ENCODE measurements at regions not wholly inside any gene's neighbourhood (a gene's known extent, or its start where the extent isn't known, plus 50 kb on each side); places are given as distances from the start of the nearest gene placed in this dataset.
A peak's percentile ranks its signal among the peaks of the same experiment; 100 is the strongest.
"Not testable (repeated sequence)": the region's sequence is repeated elsewhere in the genome, so short reads cannot be mapped to it uniquely, and the experiment has no call there.

DNA sequence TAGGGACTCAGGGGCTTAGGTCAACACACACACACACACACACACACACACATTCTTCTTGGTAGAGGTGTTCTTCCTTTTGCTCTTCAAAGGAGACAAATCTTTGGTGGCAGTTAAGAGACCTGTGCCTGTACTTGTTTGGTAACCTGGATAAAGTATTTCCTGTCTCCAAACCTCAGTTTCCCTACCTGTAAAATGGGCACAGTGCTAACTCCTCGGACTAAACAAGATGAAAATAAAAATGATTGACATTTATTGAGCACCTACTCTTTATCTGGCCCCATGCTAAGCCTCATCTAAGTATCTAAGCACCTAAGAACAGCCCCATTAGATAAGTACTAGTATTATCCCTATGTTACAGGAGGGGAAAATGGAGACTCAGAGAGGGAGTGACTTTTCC lies 220.8 kb upstream of the MYL2 start:
- H3K27ac Mint-ChIP-seq: no peak overlapping the region
- no peak for DNase-seq (ENCODE audit: low spot score)
- H3K4me1 Mint-ChIP-seq (ENCODE audit: low read depth in 2 of 2): no peaks in the 10 kb centered on the region
- no peak overlapping the region for H3K4me3 Mint-ChIP-seq
- no peaks in the 10 kb centered on the region for H3K36me3 Mint-ChIP-seq
- peaks cover 2 to 6% of the 10 kb centered on the region in 2 donors for H3K27me3 Mint-ChIP-seq
- ATAC-seq: no peak
- no peaks in the 10 kb centered on the region for H3K9me3 Mint-ChIP-seq

DNA sequence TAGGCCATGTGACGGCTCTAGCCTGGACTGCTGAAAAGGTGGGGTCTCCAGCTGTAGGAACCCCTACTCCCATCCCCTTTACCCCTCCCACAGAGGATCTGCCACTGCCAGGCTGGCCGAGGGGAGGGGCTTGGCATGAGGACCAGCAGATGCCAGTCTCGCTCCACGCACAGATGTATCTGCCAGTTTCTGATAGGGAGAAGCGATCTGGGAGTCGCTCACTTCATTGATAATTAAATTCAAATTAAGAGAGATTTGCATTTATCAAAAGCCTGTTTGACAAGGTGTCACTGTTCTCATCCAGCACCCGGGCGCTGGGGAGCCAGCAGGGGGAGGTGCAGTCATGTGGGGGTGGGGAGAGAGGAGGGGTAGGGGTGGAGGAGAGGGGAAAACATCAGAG lies 217.6 kb upstream of the MYL2 start:
- H3K27ac Mint-ChIP-seq: no peak overlapping the region
- no peaks in the 10 kb centered on the region for H3K36me3 Mint-ChIP-seq
- H3K4me1 Mint-ChIP-seq (ENCODE audit: low read depth in 2 of 2): no peaks in the 10 kb centered on the region
- no peaks in the 10 kb centered on the region for H3K9me3 Mint-ChIP-seq
- peaks cover 7 to 12% of the 10 kb centered on the region in 2 donors for H3K27me3 Mint-ChIP-seq
- H3K4me3 Mint-ChIP-seq: no peak overlapping the region
- no peak for DNase-seq (ENCODE audit: low spot score)
- ATAC-seq: no peak

DNA sequence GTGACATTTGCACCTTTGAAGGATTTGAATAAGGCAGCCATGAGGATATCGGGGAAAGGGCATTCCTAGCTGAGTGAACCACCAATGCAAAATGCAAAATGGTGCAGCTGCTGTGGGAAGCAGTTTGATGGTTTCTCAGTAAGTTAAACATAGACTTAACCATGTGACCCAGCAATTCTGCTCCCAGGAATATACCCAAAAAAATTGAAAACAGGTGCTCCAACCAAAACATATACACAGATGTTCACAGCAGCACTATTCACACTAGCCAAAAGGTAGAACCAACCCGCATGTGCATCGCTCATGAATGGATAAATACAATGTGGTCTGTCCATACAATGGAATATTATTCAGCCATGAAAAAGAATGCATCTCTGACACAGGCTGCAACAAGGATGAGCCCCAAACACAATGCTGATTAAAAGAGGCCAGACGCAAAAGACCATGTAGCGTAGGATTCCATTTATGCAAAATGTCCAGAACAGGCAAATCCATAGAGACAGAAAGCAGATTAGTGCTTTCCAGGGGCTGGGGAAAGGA lies 215.0 kb upstream of the MYL2 start:
- DNase-seq (ENCODE audit: low spot score): no peak
- ATAC-seq: no peak
- H3K4me3 Mint-ChIP-seq: no peak overlapping the region

DNA sequence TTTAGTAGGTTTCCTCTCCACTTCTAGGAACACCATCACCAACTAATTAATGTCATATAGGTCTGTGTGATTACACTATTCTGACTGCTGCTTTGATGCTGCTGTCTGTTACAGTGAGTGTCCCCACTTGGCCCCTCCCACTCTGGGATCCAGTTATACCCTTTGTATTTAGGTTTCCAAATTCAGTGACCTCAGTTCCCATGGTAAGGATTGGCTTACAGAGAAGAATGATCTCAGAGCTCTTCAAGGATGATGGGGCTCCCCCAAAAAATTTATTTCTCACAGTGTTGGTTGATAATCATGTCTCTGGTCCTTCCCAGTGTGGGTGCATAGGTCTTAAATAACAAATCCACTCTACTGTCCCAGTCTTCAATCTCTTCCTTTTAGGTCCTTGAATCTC lies 210.0 kb upstream of the MYL2 start:
- H3K4me1 Mint-ChIP-seq (ENCODE audit: low read depth in 2 of 2): no peaks in the 10 kb centered on the region
- H3K4me3 Mint-ChIP-seq: no peak overlapping the region
- no peaks in the 10 kb centered on the region for H3K9me3 Mint-ChIP-seq
- DNase-seq (ENCODE audit: low spot score) (no peak), ATAC-seq (no peak)
- H3K27ac Mint-ChIP-seq: no peak overlapping the region
- no peaks in the 10 kb centered on the region for H3K36me3 Mint-ChIP-seq
- H3K27me3 Mint-ChIP-seq: peaks cover 9 to 25% of the 10 kb centered on the region in 2 donors

More for the DNA sequence above, 215.0 kb upstream of the MYL2 start:
- Mint-ChIP-seq H3K36me3 (no peaks in the 10 kb centered on the region), H3K4me1 (ENCODE audit: low read depth in 2 of 2) (no peaks in the 10 kb centered on the region), H3K27ac (no peak overlapping the region), H3K9me3 (no peaks in the 10 kb centered on the region), H3K27me3 (peaks cover 12 to 25% of the 10 kb centered on the region in 2 donors)

DNA sequence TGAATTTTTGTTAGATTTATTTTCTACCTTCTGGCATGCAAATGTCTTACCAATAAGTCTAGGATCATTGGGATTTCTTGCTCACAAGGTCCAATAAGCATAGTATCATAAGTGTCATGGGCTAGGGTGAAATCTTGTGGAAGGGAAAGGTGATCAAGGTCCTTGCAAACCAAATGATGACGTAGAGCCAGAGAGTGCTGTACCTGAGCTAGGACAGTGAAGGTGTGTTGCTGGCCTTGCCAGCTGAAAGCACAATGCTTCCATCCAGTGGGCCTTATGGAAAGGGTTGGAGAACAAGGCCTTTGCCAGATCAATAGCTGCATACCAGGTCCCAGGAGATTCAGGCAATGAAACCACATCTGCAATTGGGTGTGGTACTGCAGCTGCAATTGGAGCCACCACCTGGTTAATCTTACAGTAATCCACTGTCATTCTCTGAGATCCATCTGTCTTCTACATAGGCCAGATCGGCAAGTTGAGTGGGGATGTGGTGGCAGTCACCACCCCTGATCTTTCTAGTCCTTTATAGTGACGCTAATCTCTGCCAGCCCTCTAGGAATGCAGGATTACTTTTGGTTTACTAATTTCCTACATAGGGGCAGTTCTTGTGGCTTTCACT lies 208.9 kb upstream of the MYL2 start:
- H3K4me1 Mint-ChIP-seq (ENCODE audit: low read depth in 2 of 2): no peaks in the 10 kb centered on the region
- peaks cover 4 to 16% of the 10 kb centered on the region in 2 donors for H3K27me3 Mint-ChIP-seq
- no peak overlapping the region for H3K27ac Mint-ChIP-seq
- ATAC-seq: no peak
- no peak overlapping the region for H3K4me3 Mint-ChIP-seq
- no peak for DNase-seq (ENCODE audit: low spot score)
- no peaks in the 10 kb centered on the region for H3K36me3 Mint-ChIP-seq
- H3K9me3 Mint-ChIP-seq: no peaks in the 10 kb centered on the region

DNA sequence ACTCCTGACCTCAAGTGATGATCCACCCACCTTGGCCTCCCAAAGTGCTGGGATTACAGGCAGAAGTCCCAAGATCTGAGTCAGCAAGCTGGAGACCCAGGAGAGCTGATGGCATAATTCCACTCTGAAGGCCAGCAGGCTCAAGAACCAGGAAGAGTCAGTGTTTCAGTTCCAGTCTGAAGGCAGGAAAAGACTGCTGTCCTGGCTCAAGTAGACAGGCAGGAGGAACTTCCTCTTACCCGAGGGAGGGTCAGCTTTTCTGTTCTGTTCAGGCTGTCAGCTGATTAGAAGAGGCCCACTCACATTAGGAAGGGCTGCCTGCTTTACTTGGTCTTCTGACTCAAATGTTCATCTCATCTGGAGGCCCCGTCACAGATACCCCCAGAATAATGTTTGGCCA lies 206.0 kb upstream of the MYL2 start:
- Mint-ChIP-seq H3K27me3 (peaks cover 8 to 19% of the 10 kb centered on the region in 2 donors), H3K4me3 (no peak overlapping the region), H3K4me1 (ENCODE audit: low read depth in 2 of 2) (no peaks in the 10 kb centered on the region), H3K36me3 (no peaks in the 10 kb centered on the region), H3K27ac (no peak overlapping the region), H3K9me3 (no peaks in the 10 kb centered on the region)
- DNase-seq (ENCODE audit: low spot score) (no peak), ATAC-seq (no peak)

DNA sequence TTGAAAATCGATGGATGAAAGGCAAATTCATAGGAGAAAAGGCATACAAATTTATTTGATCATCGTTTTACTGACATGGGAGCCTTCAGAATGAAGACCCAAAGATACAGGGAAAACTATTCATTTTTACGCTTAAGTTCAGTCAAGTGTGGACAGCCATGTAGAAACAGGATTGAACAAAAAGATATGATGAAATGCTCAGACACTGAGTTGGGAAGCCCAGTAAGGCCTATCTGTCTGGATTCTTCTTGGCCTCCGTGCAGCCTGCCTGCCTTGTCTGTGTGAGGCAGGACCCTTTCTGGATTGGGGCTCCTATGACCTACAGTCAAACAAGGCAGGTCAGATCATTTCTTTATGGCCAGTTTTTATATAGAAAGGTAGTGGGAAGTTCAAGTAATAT lies 203.8 kb upstream of the MYL2 start:
- H3K27me3 Mint-ChIP-seq: peaks cover 7 to 9% of the 10 kb centered on the region in 2 donors
- no peak overlapping the region for H3K27ac Mint-ChIP-seq
- no peak overlapping the region for H3K4me3 Mint-ChIP-seq
- no peaks in the 10 kb centered on the region for H3K4me1 Mint-ChIP-seq (ENCODE audit: low read depth in 2 of 2)
- DNase-seq (ENCODE audit: low spot score) (no peak), ATAC-seq (no peak)
- no peaks in the 10 kb centered on the region for H3K36me3 Mint-ChIP-seq
- no peaks in the 10 kb centered on the region for H3K9me3 Mint-ChIP-seq

DNA sequence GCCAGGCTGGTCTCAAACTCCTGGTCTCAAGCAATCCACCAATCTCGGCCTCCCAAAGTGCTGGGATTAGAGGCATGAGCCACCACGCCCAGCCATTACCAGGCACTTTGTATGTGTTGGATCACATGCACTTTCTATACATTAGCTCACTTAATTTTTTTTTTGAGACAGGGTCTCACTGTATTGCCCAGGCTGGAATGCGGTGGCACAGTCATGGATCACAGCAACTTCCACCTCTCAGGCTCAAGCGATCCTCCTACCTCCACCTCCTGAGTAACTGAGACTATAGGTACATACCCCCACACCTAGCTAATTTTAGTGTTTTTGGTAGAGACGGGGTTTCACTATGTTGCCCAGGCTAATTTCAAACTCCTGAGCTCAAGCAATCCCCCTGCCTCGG lies 203.0 kb upstream of the MYL2 start:
- H3K27me3 Mint-ChIP-seq: peaks cover 7 to 9% of the 10 kb centered on the region in 2 donors
- H3K4me1 Mint-ChIP-seq (ENCODE audit: low read depth in 2 of 2): no peaks in the 10 kb centered on the region
- H3K9me3 Mint-ChIP-seq: no peaks in the 10 kb centered on the region
- no peak overlapping the region for H3K27ac Mint-ChIP-seq
- H3K4me3 Mint-ChIP-seq: no peak overlapping the region
- DNase-seq (ENCODE audit: low spot score) (no peak), ATAC-seq (no peak)
- no peaks in the 10 kb centered on the region for H3K36me3 Mint-ChIP-seq

DNA sequence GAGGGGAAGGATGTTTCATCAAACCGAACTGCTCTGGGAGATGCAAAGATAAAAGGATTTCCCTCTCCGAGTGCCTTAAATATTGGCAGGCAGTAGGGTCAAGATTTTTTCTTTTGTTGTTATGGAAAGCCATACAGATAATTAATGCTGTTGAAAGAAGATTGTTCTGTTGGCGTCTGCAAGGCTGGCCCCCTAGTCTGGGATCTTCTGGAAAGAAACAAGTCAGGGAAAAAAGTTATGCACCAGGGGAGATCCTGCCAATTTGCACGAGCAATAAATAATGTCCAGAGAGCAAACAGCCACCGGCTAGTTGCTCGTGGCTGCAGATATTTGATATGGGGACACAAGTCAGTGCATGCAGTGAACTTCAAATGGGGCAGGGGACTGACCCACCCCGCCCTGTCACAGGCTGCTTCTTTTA lies 202.1 kb upstream of the MYL2 start:
- Mint-ChIP-seq H3K9me3 (peaks cover under 1% of the 10 kb centered on the region), H3K27ac (no peak overlapping the region), H3K4me1 (ENCODE audit: low read depth in 2 of 2) (no peaks in the 10 kb centered on the region)

DNA sequence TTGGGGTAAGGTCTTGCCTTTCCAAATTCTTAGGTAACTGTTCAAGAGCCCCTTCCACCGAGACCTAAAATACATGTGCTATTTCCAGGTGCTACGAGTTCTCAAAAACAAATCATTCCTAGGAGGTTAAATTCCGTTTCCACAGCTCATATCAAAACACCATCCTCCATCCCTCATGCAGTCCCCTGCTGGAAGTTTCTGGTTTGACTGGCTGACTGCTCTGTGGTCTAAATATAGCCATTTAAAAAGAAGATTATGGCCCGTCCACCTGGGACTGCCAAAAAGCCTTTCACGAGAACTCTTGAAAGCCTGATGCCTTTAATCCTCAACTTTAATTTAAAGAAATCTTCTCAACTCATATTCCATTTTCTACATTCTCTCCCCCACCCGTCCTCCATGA lies 201.5 kb upstream of the MYL2 start:
- no peak for DNase-seq (ENCODE audit: low spot score)
- Mint-ChIP-seq H3K36me3 (no peaks in the 10 kb centered on the region), H3K4me1 (ENCODE audit: low read depth in 2 of 2) (no peaks in the 10 kb centered on the region), H3K4me3 (no peak overlapping the region), H3K27ac (no peak overlapping the region), H3K27me3 (peaks cover 9 to 12% of the 10 kb centered on the region in 2 donors), H3K9me3 (peaks cover 4% of the 10 kb centered on the region)
- no peak for ATAC-seq

More for the DNA sequence above, 202.1 kb upstream of the MYL2 start:
- Mint-ChIP-seq H3K27me3 (peaks cover 8 to 9% of the 10 kb centered on the region in 2 donors), H3K4me3 (no peak overlapping the region), H3K36me3 (no peaks in the 10 kb centered on the region)
- no peak for ATAC-seq
- DNase-seq (ENCODE audit: low spot score): no peak

DNA sequence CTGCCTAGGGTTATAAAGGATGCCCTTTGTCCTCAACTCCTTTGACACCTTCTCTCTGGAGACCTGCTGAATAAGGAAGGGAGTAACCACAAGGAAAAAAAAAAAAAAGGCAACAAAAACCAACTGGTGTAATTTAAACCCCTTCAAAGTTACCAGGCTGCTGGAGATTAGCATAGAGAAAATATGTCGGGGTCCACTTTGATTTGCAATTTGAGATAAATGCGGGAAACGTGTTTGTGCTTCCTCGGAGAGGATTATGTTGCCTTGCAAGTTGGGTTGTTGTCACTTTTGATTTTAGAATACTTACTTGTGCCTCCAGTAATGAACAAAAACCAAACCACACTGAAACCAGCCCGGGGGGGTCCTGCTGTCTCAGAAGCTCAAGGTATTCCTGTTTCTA lies 200.2 kb upstream of the MYL2 start:
- peaks cover 4% of the 10 kb centered on the region for H3K9me3 Mint-ChIP-seq
- no peaks in the 10 kb centered on the region for H3K36me3 Mint-ChIP-seq
- H3K27me3 Mint-ChIP-seq: peaks cover 12 to 16% of the 10 kb centered on the region in 2 donors
- H3K27ac Mint-ChIP-seq: no peak overlapping the region
- H3K4me3 Mint-ChIP-seq: no peak overlapping the region
- ATAC-seq (no peak), DNase-seq (ENCODE audit: low spot score) (no peak)
- H3K4me1 Mint-ChIP-seq (ENCODE audit: low read depth in 2 of 2): no peaks in the 10 kb centered on the region

DNA sequence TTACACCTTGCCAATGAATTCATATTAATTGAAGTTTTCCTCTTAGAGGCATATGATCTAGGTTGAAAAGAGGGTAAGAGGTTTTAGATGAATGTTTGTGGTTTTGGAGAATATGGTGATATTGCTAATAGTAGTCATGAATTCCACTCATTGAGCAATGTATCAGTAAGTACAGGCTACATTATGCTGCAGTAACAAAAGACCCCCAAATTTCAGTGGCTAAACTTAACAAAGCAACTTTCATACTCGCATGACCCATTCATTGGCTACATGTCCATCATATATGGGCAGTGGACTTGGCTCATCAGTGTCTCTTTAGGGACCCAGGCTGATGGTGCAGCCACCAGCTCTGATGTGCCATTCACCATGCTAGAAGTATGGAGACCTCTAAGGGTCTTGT lies 196.6 kb upstream of the MYL2 start:
- DNase-seq (ENCODE audit: low spot score): no peak

DNA sequence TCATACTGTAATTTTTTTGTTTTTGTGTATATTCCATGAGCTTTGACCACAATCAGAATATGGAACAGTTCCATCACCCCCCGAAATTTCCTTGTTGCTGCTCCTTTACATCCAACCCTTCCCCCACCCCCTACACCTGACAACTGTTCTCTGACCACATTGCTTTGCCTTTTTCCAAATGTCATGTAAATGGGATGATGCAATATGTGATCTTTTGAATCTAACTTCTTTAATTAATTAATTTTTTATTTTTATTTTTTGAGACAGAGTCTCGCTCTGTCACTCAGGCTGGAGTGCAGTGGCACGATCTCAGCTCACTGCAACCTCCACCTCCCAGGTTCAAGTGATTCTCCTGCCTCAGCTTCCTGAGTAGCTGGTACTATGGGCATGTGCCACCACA lies 192.9 kb upstream of the MYL2 start:
- not testable (repeated sequence) for H3K36me3 Mint-ChIP-seq; H3K4me3 Mint-ChIP-seq; H3K27ac Mint-ChIP-seq; H3K4me1 Mint-ChIP-seq (ENCODE audit: low read depth in 2 of 2); H3K9me3 Mint-ChIP-seq; DNase-seq (ENCODE audit: low spot score); ATAC-seq
- H3K27me3 Mint-ChIP-seq: peaks cover 21 to 40% of the 10 kb centered on the region in 2 donors

More for the DNA sequence above, 196.6 kb upstream of the MYL2 start:
- Mint-ChIP-seq H3K27ac (no peak overlapping the region), H3K27me3 (peaks cover 22 to 31% of the 10 kb centered on the region in 2 donors), H3K9me3 (peaks cover 4% of the 10 kb centered on the region), H3K4me1 (ENCODE audit: low read depth in 2 of 2) (no peaks in the 10 kb centered on the region), H3K36me3 (no peaks in the 10 kb centered on the region), H3K4me3 (no peak overlapping the region)
- ATAC-seq: no peak

DNA sequence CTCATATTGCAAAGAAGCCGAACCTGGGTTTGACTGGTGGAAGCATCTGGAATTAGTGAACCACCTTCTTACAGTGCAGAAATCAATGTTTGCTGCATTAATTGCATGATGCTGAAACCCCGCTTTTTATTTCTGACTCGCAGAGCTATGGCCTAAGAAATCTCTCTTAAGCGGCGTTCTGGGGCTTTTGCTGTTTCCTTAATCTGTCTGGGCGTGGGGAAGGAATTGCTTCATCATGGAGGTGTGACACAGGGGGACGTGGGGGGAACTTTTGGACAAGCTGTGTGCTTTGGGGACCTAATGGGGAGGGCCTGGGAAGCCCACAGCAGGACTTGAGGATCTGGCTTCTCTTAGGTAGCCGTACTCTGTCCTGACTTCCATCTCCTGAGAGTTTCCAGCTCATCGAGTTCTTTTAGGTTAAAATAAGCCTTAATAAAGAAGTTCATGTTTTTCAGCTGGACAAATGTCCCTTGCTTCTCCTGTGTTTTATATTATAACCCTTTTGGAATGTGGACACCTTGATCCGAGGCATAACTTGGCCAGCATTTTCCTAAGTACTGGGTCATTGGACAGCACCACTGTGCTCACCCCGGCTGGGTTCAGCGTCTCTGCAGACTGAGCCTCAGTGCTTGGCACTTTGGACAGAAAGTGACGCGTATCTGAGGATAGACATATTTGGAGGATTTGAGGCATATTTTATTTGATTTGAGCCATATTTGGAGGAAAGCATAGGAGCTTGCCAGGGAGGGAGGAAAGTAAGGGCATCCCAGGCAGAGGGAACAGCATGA lies 192.1 kb upstream of the MYL2 start:
- H3K27me3 Mint-ChIP-seq: peaks cover 22 to 41% of the 10 kb centered on the region in 2 donors
- ATAC-seq (peak in 1 of 2 donors; percentile 52), DNase-seq (ENCODE audit: low spot score) (no peak)
- H3K36me3 Mint-ChIP-seq: no peaks in the 10 kb centered on the region
- no peak overlapping the region for H3K4me3 Mint-ChIP-seq
- H3K4me1 Mint-ChIP-seq (ENCODE audit: low read depth in 2 of 2): no peaks in the 10 kb centered on the region
- peaks cover 4% of the 10 kb centered on the region for H3K9me3 Mint-ChIP-seq
- H3K27ac Mint-ChIP-seq: no peak overlapping the region
